ENCODE measurements at regions not wholly inside any gene's neighbourhood (a gene's known extent, or its start where the extent isn't known, plus 50 kb on each side); places are given as distances from the start of the nearest gene placed in this dataset.

- Histone ChIP-seq H3K4me3 (no peak overlapping the region), H3K27ac (no peak overlapping the region), H3K4me1 (no peaks in the 10 kb centered on the region), H3K36me3 (no peaks in the 10 kb centered on the region), H3K9me3 (no peaks in the 10 kb centered on the region), H3K27me3 (no peaks in the 10 kb centered on the region)
- TF ChIP-seq, protein P1, sequence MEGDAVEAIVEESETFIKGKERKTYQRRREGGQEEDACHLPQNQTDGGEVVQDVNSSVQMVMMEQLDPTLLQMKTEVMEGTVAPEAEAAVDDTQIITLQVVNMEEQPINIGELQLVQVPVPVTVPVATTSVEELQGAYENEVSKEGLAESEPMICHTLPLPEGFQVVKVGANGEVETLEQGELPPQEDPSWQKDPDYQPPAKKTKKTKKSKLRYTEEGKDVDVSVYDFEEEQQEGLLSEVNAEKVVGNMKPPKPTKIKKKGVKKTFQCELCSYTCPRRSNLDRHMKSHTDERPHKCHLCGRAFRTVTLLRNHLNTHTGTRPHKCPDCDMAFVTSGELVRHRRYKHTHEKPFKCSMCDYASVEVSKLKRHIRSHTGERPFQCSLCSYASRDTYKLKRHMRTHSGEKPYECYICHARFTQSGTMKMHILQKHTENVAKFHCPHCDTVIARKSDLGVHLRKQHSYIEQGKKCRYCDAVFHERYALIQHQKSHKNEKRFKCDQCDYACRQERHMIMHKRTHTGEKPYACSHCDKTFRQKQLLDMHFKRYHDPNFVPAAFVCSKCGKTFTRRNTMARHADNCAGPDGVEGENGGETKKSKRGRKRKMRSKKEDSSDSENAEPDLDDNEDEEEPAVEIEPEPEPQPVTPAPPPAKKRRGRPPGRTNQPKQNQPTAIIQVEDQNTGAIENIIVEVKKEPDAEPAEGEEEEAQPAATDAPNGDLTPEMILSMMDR (IDR thresholded peaks at IDR 0.05) = no peak
- no peak for DNase-seq
- ATAC-seq = no peak
- intact Hi-C loops (cut with DNase I) = no loop called here
Measured at GRCh38 chr2:84283506-84283905, 175.6 kb downstream of the SUCLG1 start.

- no peaks in the 10 kb centered on the region for H3K9me3 ChIP-seq
- no peak overlapping the region for H3K27ac ChIP-seq
- DNase-seq = no peak
- H3K4me3 ChIP-seq = no peak overlapping the region
- intact Hi-C loops (cut with DNase I) = no loop called here
- H3K4me1 ChIP-seq = no peaks in the 10 kb centered on the region
- no peaks in the 10 kb centered on the region for H3K27me3 ChIP-seq
- TF ChIP-seq, protein P1 (IDR thresholded peaks at IDR 0.05) = no peak
- ATAC-seq = no peak
- H3K36me3 ChIP-seq = no peaks in the 10 kb centered on the region
Measured at GRCh38 chr2:84281510-84281909, 177.6 kb downstream of the SUCLG1 start.

DNA sequence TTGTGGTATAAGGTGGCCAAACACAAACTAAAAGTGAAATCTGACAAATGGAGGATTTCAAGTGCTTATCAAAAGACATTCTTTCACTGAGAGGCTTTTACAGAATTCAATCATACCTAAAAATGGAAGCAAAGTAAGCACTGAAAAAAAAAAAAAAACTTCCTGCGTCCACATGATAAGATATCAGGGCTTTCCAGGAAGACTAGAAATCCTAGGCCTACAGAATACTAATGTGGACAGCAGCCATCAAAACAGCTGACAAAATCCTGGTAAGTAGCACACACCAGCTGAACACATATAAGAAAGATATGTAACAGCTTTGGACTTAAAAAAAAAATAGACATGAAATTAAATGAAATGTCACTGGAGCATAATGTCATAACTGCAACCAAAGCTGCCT lies 178.2 kb downstream of the SUCLG1 start:
- ATAC-seq = no peak

DNA sequence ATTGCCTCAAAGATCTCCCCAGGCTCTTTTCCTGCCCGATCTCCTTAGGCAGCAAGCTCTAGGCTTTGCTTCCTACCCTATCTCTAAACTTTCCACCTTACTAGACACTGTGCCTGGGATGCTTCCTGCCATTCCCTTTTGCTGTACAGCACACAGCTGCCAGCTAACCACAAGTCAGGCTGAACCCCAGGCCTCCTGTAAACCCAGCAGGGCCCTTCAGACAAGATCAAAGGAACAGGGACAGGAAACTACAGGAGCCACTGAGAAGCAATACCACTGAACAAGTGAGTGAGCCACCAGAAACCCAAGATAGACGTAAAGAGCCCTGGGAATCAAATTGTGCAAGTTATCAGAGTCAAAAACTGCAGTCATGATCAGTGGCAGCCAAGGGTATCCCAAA lies 180.7 kb downstream of the SUCLG1 start:
- Histone ChIP-seq H3K4me3 (no peak overlapping the region), H3K36me3 (no peaks in the 10 kb centered on the region), H3K27me3 (no peaks in the 10 kb centered on the region), H3K27ac (no peak overlapping the region), H3K9me3 (no peaks in the 10 kb centered on the region), H3K4me1 (no peaks in the 10 kb centered on the region)
- DNase-seq (no peak), ATAC-seq (no peak)
- intact Hi-C loops (cut with DNase I) = no loop called here
- TF ChIP-seq, protein P1 (IDR thresholded peaks at IDR 0.05) = no peak

More for the DNA sequence above, 178.2 kb downstream of the SUCLG1 start:
- no peak for DNase-seq
- H3K27ac ChIP-seq = no peak overlapping the region
- TF ChIP-seq, protein P1 (IDR thresholded peaks at IDR 0.05) = no peak
- H3K4me3 ChIP-seq = no peak overlapping the region
- no peaks in the 10 kb centered on the region for H3K9me3 ChIP-seq
- intact Hi-C loops (cut with DNase I) = no loop called here
- H3K4me1 ChIP-seq = no peaks in the 10 kb centered on the region
- H3K27me3 ChIP-seq = no peaks in the 10 kb centered on the region
- no peaks in the 10 kb centered on the region for H3K36me3 ChIP-seq

- intact Hi-C loops (cut with DNase I) = no loop called here
- H3K4me1 ChIP-seq = no peaks in the 10 kb centered on the region
- TF ChIP-seq, protein P1 (IDR thresholded peaks at IDR 0.05) = no peak
Measured at GRCh38 chr2:84276590-84277255, 182.4 kb downstream of the SUCLG1 start.

More at GRCh38 chr2:84276590-84277255, 182.4 kb downstream of the SUCLG1 start:
- ATAC-seq (no peak), DNase-seq (no peak)
- Histone ChIP-seq H3K9me3 (no peaks in the 10 kb centered on the region), H3K27ac (no peak overlapping the region), H3K4me3 (no peak overlapping the region), H3K27me3 (no peaks in the 10 kb centered on the region), H3K36me3 (no peaks in the 10 kb centered on the region)

All from left lung (tissue), 4 donors.